NCI-H2081 (cell line): ENCODE measurements at regions not wholly inside any gene's neighbourhood (a gene's known extent, or its start where the extent isn't known, plus 50 kb on each side); places are given as distances from the start of the nearest gene placed in this dataset.
"Not testable (repeated sequence)": the region's sequence is repeated elsewhere in the genome, so short reads cannot be mapped to it uniquely, and the experiment has no call there.

Experiments
- DNase-seq, 2 experiments: peaks; one replicate each; lab custom pipeline; 2025; lab: John Stamatoyannopoulos, UW

- DNase-seq, result no peak
Measured at GRCh38 chr6:112459758-112460304, 112.7 kb downstream of the RFPL4B start.

- no peak for DNase-seq
Measured at GRCh38 chr6:112464901-112465665, 118.0 kb downstream of the RFPL4B start.

GRCh38 chr6:112466373-112467151, 119.4 kb downstream of the RFPL4B start:
- no peak for DNase-seq

GRCh38 chr6:112468359-112468758, 121.2 kb downstream of the RFPL4B start:
- DNase-seq, result no peak

- no peak for DNase-seq
Measured at GRCh38 chr6:112469306-112469705, 122.2 kb downstream of the RFPL4B start.

- no peak for DNase-seq
Measured at GRCh38 chr6:112470376-112470775, 123.2 kb downstream of the RFPL4B start.

GRCh38 chr6:112470950-112471349, 123.8 kb downstream of the RFPL4B start:
- no peak for DNase-seq

- DNase-seq, result no peak
Measured at GRCh38 chr6:112475083-112475482, 128.0 kb downstream of the RFPL4B start.

- no peak for DNase-seq
Measured at GRCh38 chr6:112477125-112477524, 130.0 kb downstream of the RFPL4B start.

- DNase-seq, result no peak
Measured at GRCh38 chr6:112478036-112478435, 130.9 kb downstream of the RFPL4B start.

GRCh38 chr6:112479975-112480374, 132.8 kb downstream of the RFPL4B start:
- not testable (repeated sequence) for DNase-seq

GRCh38 chr6:112480553-112480952, 133.4 kb downstream of the RFPL4B start:
- no peak for DNase-seq

GRCh38 chr6:112481211-112481610, 134.1 kb downstream of the RFPL4B start:
- no peak for DNase-seq

- no peak for DNase-seq
Measured at GRCh38 chr6:112482373-112482772, 135.2 kb downstream of the RFPL4B start.

- no peak for DNase-seq
Measured at GRCh38 chr6:112485120-112485826, 138.1 kb downstream of the RFPL4B start.

- no peak for DNase-seq
Measured at GRCh38 chr6:112485827-112486212, 138.7 kb downstream of the RFPL4B start.

- DNase-seq, result no peak
Measured at GRCh38 chr6:112486454-112486853, 139.3 kb downstream of the RFPL4B start.

GRCh38 chr6:112488238-112488637, 141.1 kb downstream of the RFPL4B start:
- no peak for DNase-seq

GRCh38 chr6:112501705-112502104, 154.6 kb downstream of the RFPL4B start:
- no peak for DNase-seq

- DNase-seq, result no peak
Measured at GRCh38 chr6:112502351-112503090, 155.4 kb downstream of the RFPL4B start.

- DNase-seq, result no peak
Measured at GRCh38 chr6:112503091-112503596, 156.0 kb downstream of the RFPL4B start.
